ENCODE measurements at regions not wholly inside any gene's neighbourhood (a gene's known extent, or its start where the extent isn't known, plus 50 kb on each side); places are given as distances from the start of the nearest gene placed in this dataset.

- DNase-seq: no peak
- WGBS, 2 donors: 86 to 92% methylated on average over 5 of the region's 5 CpGs
- H3K27ac ChIP-seq: no peak overlapping the region
- no peaks in the 10 kb centered on the region for H3K4me1 ChIP-seq
- H3K4me3 ChIP-seq: no peak overlapping the region
- H3K36me3 ChIP-seq (ENCODE audit: low read depth, missing control alignments): no peaks in the 10 kb centered on the region
- TF ChIP-seq CTCF (IDR thresholded peaks at IDR 0.05) (no peak), POLR2A (IDR thresholded peaks at IDR 0.05) (no peak)
- no peaks in the 10 kb centered on the region for H3K27me3 ChIP-seq
- intact Hi-C loops (cut with DNase I; ENCODE audit: low total_unique reads): no loop called here
- no peaks in the 10 kb centered on the region for H3K9me3 ChIP-seq
These were observed 303.8 kb downstream of the IPO8 start for GRCh38 chr12:30391766-30392366.

- no peak overlapping the region for H3K27ac ChIP-seq
- H3K27me3 ChIP-seq: no peaks in the 10 kb centered on the region
- no peak for TF ChIP-seq CTCF (IDR thresholded peaks at IDR 0.05)
- no peak for TF ChIP-seq POLR2A (IDR thresholded peaks at IDR 0.05)
- no peak for DNase-seq
- H3K4me3 ChIP-seq: no peak overlapping the region
- H3K9me3 ChIP-seq: no peaks in the 10 kb centered on the region
- intact Hi-C loops (cut with DNase I; ENCODE audit: low total_unique reads): no loop called here
- 55 to 59% methylated on average over 4 of the region's 4 CpGs for WGBS, 2 donors
- H3K36me3 ChIP-seq (ENCODE audit: low read depth, missing control alignments): no peaks in the 10 kb centered on the region
- H3K4me1 ChIP-seq: no peaks in the 10 kb centered on the region
These were observed 310.0 kb downstream of the IPO8 start for GRCh38 chr12:30385706-30386105.

DNA sequence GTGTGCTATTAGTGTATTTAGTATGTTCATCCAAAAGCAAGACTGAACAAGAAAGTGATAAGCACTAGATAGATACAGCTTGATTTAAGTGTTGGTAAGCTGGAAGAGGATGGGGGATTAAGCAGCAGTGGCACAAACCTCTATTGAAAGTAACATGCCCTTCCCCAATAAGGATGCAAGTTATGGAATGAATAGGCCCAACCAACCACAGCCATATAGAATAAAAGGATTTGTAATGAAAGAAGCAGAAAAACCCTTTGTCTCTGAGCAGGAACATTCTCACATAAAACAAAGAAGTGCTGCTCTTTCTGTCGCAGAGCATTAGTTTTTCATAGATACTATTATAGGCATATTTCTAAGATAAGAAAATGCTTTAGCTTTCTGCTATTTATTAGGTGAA, 310.7 kb downstream of the IPO8 start:
- Histone ChIP-seq H3K27me3 (no peaks in the 10 kb centered on the region), H3K36me3 (ENCODE audit: low read depth, missing control alignments) (no peaks in the 10 kb centered on the region), H3K9me3 (no peaks in the 10 kb centered on the region), H3K4me1 (no peaks in the 10 kb centered on the region), H3K27ac (no peak overlapping the region), H3K4me3 (no peak overlapping the region)
- TF ChIP-seq CTCF (IDR thresholded peaks at IDR 0.05): no peak
- no peak for TF ChIP-seq POLR2A (IDR thresholded peaks at IDR 0.05)
- no peak for DNase-seq
- 79 to 97% methylated on average over 1 of the region's 1 CpG for WGBS, 2 donors
- intact Hi-C loops (cut with DNase I; ENCODE audit: low total_unique reads): no loop called here

DNA sequence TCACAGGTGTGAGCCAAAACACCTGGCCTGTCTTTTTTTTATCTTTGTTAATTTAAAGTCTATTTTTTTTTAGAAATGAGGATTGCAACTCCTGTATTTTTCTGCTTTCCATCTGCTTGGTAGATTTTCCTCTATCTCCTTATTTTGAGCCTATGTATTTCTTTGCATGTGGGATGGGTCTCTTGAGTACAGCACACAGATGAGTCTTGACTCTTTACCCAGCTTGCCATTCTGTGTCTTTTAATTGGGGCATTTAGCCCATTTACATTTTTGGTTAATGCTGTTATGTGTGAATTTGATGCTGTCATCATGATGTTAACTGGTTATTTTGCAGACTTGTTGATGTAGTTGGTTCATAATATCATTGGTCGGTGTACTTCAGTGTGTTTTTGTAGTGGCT, 317.4 kb downstream of the IPO8 start:
- Histone ChIP-seq H3K4me1 (no peaks in the 10 kb centered on the region), H3K36me3 (ENCODE audit: low read depth, missing control alignments) (no peaks in the 10 kb centered on the region), H3K4me3 (no peak overlapping the region), H3K27ac (no peak overlapping the region), H3K9me3 (no peaks in the 10 kb centered on the region), H3K27me3 (no peaks in the 10 kb centered on the region)
- no peak for DNase-seq
- TF ChIP-seq CTCF (IDR thresholded peaks at IDR 0.05) (no peak), POLR2A (IDR thresholded peaks at IDR 0.05) (no peak)
- intact Hi-C loops (cut with DNase I; ENCODE audit: low total_unique reads): no loop called here
- 94 to 100% methylated on average over 1 of the region's 1 CpG for WGBS, 2 donors

DNA sequence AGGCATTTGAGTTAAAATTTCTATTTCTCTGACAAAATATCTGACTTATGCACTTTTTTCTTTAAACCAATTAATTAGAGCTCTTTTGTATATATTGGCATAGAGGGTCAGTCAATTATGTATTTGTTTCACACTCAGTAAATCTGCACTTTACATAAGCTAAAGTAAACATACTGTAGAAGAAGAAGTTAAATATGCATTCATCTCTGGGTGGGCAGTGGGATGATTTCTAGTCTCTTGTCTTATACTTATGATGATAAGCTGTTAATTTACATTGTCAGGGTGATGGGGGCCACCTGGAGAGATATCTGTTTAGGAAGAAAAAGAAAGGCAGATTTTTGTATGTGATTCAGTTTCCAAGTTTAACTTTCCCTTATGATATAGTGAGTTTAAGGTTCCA, 330.8 kb downstream of the IPO8 start:
- H3K4me1 ChIP-seq: no peaks in the 10 kb centered on the region
- H3K27ac ChIP-seq: no peak overlapping the region
- intact Hi-C loops (cut with DNase I; ENCODE audit: low total_unique reads): no loop called here
- no peaks in the 10 kb centered on the region for H3K36me3 ChIP-seq (ENCODE audit: low read depth, missing control alignments)
- no peak for TF ChIP-seq POLR2A (IDR thresholded peaks at IDR 0.05)
- TF ChIP-seq CTCF (IDR thresholded peaks at IDR 0.05): no peak
- H3K27me3 ChIP-seq: no peaks in the 10 kb centered on the region
- H3K4me3 ChIP-seq: no peak overlapping the region
- no peak for DNase-seq
- H3K9me3 ChIP-seq: no peaks in the 10 kb centered on the region

All from testis (tissue), 2 donors.